ENCODE measurements at regions not wholly inside any gene's neighbourhood (a gene's known extent, or its start where the extent isn't known, plus 50 kb on each side); places are given as distances from the start of the nearest gene placed in this dataset.

DNA sequence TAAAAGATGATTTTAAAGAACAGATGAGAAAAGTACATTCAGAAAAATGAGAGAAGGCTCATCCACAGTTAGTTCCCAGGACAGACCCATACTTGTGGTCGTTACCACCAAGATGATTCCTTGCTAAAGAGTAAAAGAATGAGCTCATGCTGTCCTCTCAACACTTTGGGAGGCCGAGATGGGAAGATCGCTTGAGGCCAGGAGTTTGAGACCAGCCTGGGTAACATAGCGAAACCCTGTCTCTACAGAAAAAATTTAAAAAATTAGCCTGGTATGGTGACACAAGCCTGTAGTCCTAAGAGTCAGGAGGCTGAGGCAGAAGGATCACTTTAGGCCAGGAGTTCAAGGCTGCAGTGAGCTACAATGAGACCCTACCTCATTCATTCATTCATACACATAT lies 60.7 kb upstream of the CNEP1R1 start:
- WGBS, 2 donors = 73 to 75% methylated on average over 4 of the region's 4 CpGs
- intact Hi-C loops (cut with DNase I; ENCODE audit: low total_unique reads) = no loop called here
- no peak overlapping the region for H3K4me3 ChIP-seq (ENCODE audit: low read depth, poor library complexity, severe bottlenecking)
- TF ChIP-seq POLR2A (IDR thresholded peaks at IDR 0.05) = no peak
- TF ChIP-seq, protein P1, sequence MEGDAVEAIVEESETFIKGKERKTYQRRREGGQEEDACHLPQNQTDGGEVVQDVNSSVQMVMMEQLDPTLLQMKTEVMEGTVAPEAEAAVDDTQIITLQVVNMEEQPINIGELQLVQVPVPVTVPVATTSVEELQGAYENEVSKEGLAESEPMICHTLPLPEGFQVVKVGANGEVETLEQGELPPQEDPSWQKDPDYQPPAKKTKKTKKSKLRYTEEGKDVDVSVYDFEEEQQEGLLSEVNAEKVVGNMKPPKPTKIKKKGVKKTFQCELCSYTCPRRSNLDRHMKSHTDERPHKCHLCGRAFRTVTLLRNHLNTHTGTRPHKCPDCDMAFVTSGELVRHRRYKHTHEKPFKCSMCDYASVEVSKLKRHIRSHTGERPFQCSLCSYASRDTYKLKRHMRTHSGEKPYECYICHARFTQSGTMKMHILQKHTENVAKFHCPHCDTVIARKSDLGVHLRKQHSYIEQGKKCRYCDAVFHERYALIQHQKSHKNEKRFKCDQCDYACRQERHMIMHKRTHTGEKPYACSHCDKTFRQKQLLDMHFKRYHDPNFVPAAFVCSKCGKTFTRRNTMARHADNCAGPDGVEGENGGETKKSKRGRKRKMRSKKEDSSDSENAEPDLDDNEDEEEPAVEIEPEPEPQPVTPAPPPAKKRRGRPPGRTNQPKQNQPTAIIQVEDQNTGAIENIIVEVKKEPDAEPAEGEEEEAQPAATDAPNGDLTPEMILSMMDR (IDR thresholded peaks at IDR 0.05) = no peak
- no peak for DNase-seq (ENCODE audit: low spot score in 2 of 2)

DNA sequence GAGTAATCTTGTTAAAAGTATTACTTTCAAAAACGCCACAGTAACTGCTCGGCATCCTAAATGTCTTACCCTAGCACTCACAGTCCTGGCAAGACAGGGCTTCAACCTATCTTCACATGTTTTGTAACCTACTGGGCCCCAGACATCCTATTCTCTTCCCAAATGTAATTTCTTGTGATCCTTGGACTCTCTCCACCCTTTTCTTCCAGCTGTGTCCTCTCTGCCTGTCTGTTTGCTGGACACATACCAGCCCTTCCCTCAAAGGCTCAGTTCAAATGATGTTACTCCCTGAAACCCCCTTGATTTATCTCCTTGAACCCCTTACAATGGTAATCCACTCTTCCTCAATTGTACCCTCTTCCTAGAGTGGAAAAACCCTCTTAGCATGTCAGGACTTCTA lies 60.1 kb upstream of the CNEP1R1 start:
- H3K4me3 ChIP-seq (ENCODE audit: low read depth, poor library complexity, severe bottlenecking) = no peak overlapping the region
- 87 to 93% methylated on average over 2 of the region's 2 CpGs for WGBS, 2 donors
- TF ChIP-seq, protein P1 (IDR thresholded peaks at IDR 0.05) = no peak
- no peak for TF ChIP-seq POLR2A (IDR thresholded peaks at IDR 0.05)
- intact Hi-C loops (cut with DNase I; ENCODE audit: low total_unique reads) = no loop called here
- no peak for DNase-seq (ENCODE audit: low spot score in 2 of 2)

DNA sequence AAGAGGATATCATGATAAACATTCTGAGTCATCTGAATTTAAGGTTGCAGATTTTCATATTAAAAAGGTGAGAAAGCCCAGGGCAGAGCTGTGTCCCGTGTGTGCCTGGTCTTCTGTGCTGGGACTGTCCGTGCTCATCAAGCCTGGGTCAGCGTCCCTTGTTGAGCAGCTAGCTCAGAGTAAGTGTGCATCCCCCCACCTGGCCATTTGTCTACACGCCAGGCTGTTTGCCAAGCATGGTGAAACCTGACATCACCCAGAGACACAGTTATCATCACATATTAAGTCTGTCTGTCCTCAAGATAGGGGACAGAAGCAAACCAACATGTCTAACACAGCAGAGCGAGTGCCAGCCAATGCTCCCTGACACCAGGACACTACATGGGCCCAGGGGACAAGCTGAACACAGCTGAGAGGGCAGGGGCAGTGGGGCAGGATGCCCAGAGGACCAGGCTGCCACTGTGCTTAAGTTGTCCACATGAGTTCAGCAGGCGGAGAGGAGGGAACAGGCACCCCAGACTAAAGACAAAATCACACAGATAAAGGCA lies 57.9 kb upstream of the CNEP1R1 start:
- TF ChIP-seq, protein P1 (IDR thresholded peaks at IDR 0.05) = no peak
- TF ChIP-seq POLR2A (IDR thresholded peaks at IDR 0.05) = no peak
- intact Hi-C loops (cut with DNase I; ENCODE audit: low total_unique reads) = no loop called here
- 81 to 82% methylated on average over 6 of the region's 6 CpGs for WGBS, 2 donors

DNA sequence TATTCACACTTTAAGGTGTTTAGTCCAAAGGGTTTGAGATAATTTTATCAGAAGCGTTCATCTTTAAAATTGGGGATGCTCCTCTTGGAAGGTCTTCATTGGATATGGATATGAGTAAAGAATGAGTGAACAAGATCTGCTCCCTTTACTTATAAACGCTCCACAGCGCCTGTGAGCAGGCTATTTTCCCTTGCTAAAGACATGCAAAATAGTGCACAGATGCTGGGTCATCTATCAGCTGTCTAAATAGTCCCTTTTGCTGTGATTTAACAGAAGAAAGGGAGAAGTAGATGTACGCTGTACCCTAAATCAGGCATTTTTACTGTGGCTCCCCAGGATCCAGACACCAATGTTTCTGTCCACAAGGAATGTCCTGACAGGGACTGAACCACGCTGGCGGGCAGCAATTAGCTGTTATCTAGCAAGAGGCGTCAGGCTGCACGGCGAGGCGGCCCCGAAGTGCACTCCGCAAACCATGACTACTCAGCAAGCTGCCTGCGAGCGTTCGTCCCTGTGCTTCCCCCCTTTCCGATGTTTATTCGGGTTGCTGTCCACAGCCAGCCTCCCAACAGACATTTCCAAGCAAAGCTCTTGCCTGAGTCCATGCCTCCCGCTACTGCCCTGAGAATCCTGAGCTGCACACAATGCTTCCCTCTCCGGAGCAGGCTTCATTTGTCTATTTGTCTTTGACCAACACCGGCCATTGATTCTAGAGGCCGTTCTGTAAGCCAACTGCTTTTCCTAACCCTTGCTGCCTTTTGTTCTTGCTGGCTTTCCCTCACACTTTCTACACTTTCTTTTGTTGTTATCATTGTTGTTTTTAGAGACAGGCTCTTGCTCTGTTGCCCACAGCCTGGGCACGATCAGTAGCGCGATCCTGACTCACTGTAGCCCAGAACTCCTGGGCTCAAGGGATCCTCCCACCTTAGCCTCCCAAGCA lies 55.7 kb upstream of the CNEP1R1 start:
- WGBS, 2 donors = 43 to 50% methylated on average over 24 of the region's 24 CpGs
- intact Hi-C loops (cut with DNase I; ENCODE audit: low total_unique reads) = no loop called here
- TF ChIP-seq, protein P1 (IDR thresholded peaks at IDR 0.05) = no peak
- TF ChIP-seq POLR2A (IDR thresholded peaks at IDR 0.05) = no peak
- DNase-seq (ENCODE audit: low spot score in 2 of 2) = no peak
- H3K4me3 ChIP-seq (ENCODE audit: low read depth, poor library complexity, severe bottlenecking) = no peak overlapping the region

More for the DNA sequence above, 57.9 kb upstream of the CNEP1R1 start:
- H3K4me3 ChIP-seq (ENCODE audit: low read depth, poor library complexity, severe bottlenecking) = no peak overlapping the region
- DNase-seq (ENCODE audit: low spot score in 2 of 2) = no peak

DNA sequence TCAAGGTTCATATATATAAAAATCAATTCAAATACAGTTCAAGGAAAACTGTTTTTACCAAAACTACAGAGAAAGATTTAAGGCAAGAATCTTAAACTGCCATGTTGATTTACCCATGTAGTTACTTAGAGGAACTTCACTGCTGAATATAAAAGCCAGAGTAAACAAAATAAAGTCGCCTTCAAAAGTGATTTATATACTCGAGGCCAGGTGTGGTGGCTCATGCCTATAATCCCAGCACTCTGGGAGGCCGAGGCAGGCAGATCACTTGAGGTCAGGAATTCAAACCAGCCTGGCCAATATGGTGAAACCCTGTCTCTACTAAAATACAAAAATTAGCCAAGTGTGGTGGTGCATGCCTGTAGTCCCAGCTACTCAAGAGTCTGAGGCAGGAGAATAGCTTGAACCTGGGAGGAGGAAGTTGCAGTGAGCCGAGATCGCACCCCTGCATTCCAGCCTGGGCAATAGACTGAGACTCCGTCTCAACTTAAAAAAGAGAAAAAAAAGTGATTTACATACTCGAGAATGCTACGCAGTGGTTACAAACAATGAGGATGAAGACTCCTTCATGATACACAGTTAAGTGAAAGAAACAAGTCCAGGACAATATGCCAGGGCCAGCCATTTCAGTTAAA lies 54.1 kb upstream of the CNEP1R1 start:
- WGBS, 2 donors = 72 to 79% methylated on average over 8 of the region's 8 CpGs
- no peak for DNase-seq (ENCODE audit: low spot score in 2 of 2)
- no peak overlapping the region for H3K4me3 ChIP-seq (ENCODE audit: low read depth, poor library complexity, severe bottlenecking)

More for the DNA sequence above, 54.1 kb upstream of the CNEP1R1 start:
- no peak for TF ChIP-seq POLR2A (IDR thresholded peaks at IDR 0.05)
- TF ChIP-seq, protein P1 (IDR thresholded peaks at IDR 0.05) = no peak
- intact Hi-C loops (cut with DNase I; ENCODE audit: low total_unique reads) = no loop called here
